ENCODE measurements at regions not wholly inside any gene's neighbourhood (a gene's known extent, or its start where the extent isn't known, plus 50 kb on each side); places are given as distances from the start of the nearest gene placed in this dataset.

DNA sequence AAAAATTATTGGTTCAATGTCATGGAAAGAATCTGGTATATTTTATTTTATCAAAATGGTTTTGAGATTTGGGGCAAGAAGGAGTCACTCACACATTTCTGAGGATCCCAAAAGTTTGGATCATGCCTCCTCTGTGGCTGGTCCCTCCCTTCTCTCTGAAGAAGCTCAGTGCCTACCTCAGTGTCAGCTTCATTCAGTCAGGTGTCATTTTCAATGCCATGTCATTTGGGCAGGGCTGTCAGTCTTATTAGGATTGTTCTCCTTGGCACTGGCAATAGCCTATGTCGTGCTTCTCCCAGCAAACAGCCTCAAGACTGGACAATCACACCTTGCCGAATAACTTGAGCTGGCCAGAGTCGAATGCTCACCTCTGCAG is 264.5 kb upstream of the CAMK1G start:
- 80 to 100% methylated on average over 1 of the region's 3 CpGs for WGBS, 2 donors (ENCODE audit: low coverage in 1 of 2)
- Histone ChIP-seq H3K36me3 (no peaks in the 10 kb centered on the region), H3K27ac (no peak overlapping the region), H3K4me3 (no peak overlapping the region), H3K27me3 (no peaks in the 10 kb centered on the region), H3K4me1 (no peaks in the 10 kb centered on the region), H3K9me3 (no peaks in the 10 kb centered on the region)
- no peak for ATAC-seq
- TF ChIP-seq, protein P1, sequence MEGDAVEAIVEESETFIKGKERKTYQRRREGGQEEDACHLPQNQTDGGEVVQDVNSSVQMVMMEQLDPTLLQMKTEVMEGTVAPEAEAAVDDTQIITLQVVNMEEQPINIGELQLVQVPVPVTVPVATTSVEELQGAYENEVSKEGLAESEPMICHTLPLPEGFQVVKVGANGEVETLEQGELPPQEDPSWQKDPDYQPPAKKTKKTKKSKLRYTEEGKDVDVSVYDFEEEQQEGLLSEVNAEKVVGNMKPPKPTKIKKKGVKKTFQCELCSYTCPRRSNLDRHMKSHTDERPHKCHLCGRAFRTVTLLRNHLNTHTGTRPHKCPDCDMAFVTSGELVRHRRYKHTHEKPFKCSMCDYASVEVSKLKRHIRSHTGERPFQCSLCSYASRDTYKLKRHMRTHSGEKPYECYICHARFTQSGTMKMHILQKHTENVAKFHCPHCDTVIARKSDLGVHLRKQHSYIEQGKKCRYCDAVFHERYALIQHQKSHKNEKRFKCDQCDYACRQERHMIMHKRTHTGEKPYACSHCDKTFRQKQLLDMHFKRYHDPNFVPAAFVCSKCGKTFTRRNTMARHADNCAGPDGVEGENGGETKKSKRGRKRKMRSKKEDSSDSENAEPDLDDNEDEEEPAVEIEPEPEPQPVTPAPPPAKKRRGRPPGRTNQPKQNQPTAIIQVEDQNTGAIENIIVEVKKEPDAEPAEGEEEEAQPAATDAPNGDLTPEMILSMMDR (IDR thresholded peaks at IDR 0.05) = no peak
- TF ChIP-seq POLR2A (IDR thresholded peaks at IDR 0.05) = no peak
- no peak for TF ChIP-seq EP300 (IDR thresholded peaks at IDR 0.05)
- TF ChIP-seq POLR2AphosphoS5 (IDR thresholded peaks at IDR 0.05) = no peak

DNA sequence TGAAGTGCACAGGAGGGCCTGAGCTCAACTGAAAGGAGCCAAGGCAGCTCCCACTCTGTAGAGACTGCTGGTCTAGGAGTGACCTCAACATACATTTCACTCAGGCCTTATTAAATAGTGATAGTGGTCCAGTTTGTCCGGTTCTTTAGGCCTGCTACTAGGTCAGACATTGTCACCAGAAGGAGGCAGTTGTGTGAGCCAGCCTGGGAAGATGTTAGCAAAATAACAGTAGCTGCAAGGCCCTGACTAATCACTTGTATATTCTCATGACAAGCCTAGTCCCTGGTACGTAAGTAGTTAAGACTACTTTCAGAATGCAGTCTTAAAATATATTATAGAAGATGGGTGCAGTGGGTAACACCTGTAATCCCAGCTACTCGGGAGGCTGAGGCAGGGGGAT is 264.0 kb upstream of the CAMK1G start:
- Histone ChIP-seq H3K4me3 (no peak overlapping the region), H3K36me3 (no peaks in the 10 kb centered on the region), H3K4me1 (no peaks in the 10 kb centered on the region), H3K27ac (no peak overlapping the region), H3K9me3 (no peaks in the 10 kb centered on the region), H3K27me3 (no peaks in the 10 kb centered on the region)
- no peak for ATAC-seq
- WGBS, 2 donors (ENCODE audit: low coverage in 1 of 2) = 96 to 100% methylated on average over 2 to 3 of the region's 3 CpGs
- TF ChIP-seq, protein P1 (IDR thresholded peaks at IDR 0.05) = no peak
- TF ChIP-seq EP300 (IDR thresholded peaks at IDR 0.05) (no peak), POLR2A (IDR thresholded peaks at IDR 0.05) (no peak), POLR2AphosphoS5 (IDR thresholded peaks at IDR 0.05) (no peak)

DNA sequence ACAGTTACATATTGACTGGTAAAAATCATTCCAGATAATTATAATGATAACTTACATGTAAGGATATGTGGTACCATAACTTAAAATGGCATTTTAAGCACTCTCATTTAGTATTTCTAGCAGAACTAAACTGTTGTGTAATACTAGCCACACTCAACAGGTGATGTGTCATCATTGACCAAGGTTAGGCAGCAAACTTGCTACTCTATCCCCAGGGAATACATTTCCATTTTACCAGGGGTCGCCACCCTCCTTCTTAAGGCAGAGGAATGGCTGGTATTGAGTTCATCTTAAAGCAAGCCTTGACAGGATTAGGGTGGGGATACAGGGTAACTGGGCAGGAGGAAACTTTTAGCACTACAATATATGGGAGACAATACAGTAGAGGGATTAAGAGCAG is 259.8 kb upstream of the CAMK1G start:
- no peak overlapping the region for H3K4me3 ChIP-seq
- no peak overlapping the region for H3K27ac ChIP-seq
- ATAC-seq = no peak
- 83% methylated on average over 1 of the region's 1 CpG; no CpG with 5 or more reads in 1 of the 2 donors for WGBS, 2 donors (ENCODE audit: low coverage in 1 of 2)
- no peaks in the 10 kb centered on the region for H3K4me1 ChIP-seq
- no peaks in the 10 kb centered on the region for H3K36me3 ChIP-seq
- no peaks in the 10 kb centered on the region for H3K9me3 ChIP-seq
- TF ChIP-seq POLR2AphosphoS5 (IDR thresholded peaks at IDR 0.05) = no peak
- no peak for TF ChIP-seq POLR2A (IDR thresholded peaks at IDR 0.05)
- TF ChIP-seq, protein P1 (IDR thresholded peaks at IDR 0.05) = no peak
- TF ChIP-seq EP300 (IDR thresholded peaks at IDR 0.05) = no peak
- no peaks in the 10 kb centered on the region for H3K27me3 ChIP-seq

DNA sequence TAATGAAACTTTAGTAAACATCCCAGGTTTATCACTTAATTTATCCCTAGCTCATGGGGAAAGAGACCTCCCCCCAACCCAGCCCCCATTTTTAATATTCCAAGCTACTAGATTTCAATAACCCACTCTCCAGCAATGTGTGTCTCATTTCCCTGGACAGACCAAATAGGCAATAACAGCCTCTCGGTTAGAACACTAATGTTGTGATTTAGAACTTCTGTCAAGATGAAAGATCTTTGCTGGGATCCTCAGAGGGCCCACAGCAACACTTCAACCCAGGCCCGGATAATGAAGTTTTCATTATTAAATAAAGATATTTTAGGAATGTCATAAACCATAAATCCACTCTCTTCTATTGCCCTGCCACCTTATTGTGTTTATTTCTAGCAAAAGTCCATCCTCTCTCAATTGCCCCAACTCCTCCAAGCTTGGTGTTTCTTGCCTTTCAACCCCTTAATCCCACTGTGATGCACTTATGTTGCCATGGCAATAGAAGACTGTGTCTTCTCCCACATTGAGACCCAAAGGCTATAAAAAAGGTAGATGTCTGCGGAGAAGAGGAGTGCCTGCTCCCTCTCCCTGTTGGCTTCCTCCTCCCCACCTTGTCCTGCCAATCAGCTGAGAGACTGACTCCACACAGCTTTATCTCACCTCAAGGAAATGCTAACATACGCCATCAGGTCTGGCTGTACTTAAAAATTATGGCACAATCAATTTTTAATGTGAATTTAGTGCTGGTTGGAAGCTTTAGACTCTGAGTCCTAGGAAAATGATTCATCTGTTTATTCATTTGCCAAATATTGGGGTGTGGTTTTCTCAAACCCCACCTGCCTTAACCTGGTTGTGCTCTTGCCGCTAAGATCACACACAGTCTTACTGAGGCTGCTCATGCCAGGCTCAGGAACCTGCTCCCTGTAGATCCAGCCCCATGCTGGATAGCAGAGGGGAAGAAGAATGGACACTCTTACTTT is 258.3 kb upstream of the CAMK1G start:
- Histone ChIP-seq H3K27ac (peak overlapping the region in 3 of 4 donors; percentile 26 to 54 (median 29)), H3K4me3 (no peak overlapping the region), H3K27me3 (no peaks in the 10 kb centered on the region), H3K36me3 (no peaks in the 10 kb centered on the region), H3K9me3 (no peaks in the 10 kb centered on the region), H3K4me1 (no peaks in the 10 kb centered on the region)
- peak; percentile 34 for ATAC-seq
- TF ChIP-seq EP300 (IDR thresholded peaks at IDR 0.05) = no peak
- no peak for TF ChIP-seq POLR2A (IDR thresholded peaks at IDR 0.05)
- 46 to 67% methylated on average over 3 to 4 of the region's 5 CpGs for WGBS, 2 donors (ENCODE audit: low coverage in 1 of 2)

DNA sequence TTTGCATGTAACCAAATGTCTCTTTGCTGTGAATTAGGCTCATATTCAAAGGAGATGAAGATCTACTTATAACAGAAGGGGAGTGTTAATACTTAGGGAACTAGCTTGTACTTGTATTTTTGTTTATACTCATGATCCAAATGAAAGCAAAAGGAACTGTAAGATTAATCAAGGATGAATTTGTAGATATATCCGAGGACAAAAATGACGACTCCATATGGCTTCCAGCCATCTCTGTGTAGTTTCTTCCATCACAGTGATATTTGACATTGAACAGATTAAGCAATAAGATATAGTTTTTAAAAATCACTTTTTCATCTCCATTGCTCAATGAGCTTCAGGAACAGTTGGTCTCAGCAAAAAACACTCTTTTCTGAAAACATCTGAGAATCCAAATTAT is 257.4 kb upstream of the CAMK1G start:
- no peaks in the 10 kb centered on the region for H3K27me3 ChIP-seq
- H3K27ac ChIP-seq = peak overlapping the region in 3 of 4 donors; percentile 26 to 54 (median 29)
- H3K4me3 ChIP-seq = no peak overlapping the region
- no peaks in the 10 kb centered on the region for H3K4me1 ChIP-seq
- TF ChIP-seq POLR2AphosphoS5 (IDR thresholded peaks at IDR 0.05) = no peak
- TF ChIP-seq EP300 (IDR thresholded peaks at IDR 0.05) = no peak
- WGBS, 2 donors (ENCODE audit: low coverage in 1 of 2) = 16 to 24% methylated on average over 2 of the region's 2 CpGs
- peak; percentile 46 for ATAC-seq
- no peaks in the 10 kb centered on the region for H3K9me3 ChIP-seq
- no peaks in the 10 kb centered on the region for H3K36me3 ChIP-seq

DNA sequence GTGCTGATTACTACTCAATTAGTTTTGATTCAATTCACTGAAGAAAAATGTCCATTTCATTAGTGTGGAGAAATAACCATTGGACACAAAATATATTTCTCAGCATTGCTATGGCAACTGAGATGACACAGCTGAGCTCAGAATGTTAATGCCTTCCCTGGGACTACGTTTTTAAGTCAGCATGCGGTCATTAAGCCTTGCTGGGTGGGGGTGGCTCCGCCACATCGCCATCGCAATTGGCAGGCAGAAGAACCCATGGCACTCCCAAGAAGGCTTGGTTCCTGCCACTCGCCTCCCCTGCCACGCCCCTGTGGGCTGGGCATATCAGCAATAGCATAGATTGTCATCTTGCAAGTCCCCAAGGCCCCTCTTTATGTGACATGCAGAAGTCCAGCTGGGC is 256.7 kb upstream of the CAMK1G start:
- Histone ChIP-seq H3K27ac (no peak overlapping the region), H3K27me3 (no peaks in the 10 kb centered on the region), H3K9me3 (no peaks in the 10 kb centered on the region), H3K4me1 (no peaks in the 10 kb centered on the region), H3K4me3 (no peak overlapping the region), H3K36me3 (no peaks in the 10 kb centered on the region)
- TF ChIP-seq, protein P1 (IDR thresholded peaks at IDR 0.05) = no peak
- TF ChIP-seq POLR2AphosphoS5 (IDR thresholded peaks at IDR 0.05) = no peak
- no peak for TF ChIP-seq POLR2A (IDR thresholded peaks at IDR 0.05)
- no peak for TF ChIP-seq EP300 (IDR thresholded peaks at IDR 0.05)
- peak; percentile 28 for ATAC-seq
- WGBS, 2 donors (ENCODE audit: low coverage in 1 of 2) = 63 to 70% methylated on average over 7 of the region's 7 CpGs
